ENCODE measurements at regions not wholly inside any gene's neighbourhood (a gene's known extent, or its start where the extent isn't known, plus 50 kb on each side); places are given as distances from the start of the nearest gene placed in this dataset.

DNA sequence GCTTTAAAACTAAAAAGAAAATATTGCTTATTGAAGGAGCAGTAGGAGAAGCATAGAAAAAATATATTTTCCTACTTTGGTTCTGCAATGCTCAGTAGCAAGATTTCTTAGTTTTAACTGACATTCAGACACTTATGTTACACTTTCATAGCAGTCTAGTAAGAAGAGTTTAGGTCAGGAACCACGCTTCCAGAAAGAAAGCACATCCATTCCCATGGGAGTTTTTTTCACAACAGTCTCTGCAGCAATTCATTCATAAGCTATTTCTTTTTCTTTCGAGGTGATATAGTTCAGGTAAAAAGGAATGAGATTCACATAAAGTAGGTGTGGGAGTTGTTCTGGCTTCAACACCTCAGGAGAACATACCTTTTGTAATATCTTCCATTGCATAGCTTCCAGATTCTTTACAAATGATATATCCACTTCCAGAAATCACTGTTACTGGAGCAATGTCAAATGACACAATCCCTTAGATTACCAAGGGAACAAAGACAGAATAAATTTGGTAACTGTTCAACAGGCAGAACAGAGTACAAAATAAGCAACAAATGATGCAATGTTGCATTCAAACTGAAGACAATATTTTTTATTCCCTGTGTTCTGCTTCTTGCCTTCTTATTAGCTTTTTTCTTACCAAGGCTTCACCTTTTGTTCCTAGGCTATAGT is 95.2 kb upstream of the GULP1 start:
- 38 to 61% methylated on average over 2 of the region's 2 CpGs for WGBS, 2 donors
- Histone ChIP-seq H3K36me3 (ENCODE audit: low read depth, missing control alignments) (no peaks in the 10 kb centered on the region), H3K27ac (no peak overlapping the region), H3K27me3 (no peaks in the 10 kb centered on the region), H3K4me1 (no peaks in the 10 kb centered on the region), H3K4me3 (no peak overlapping the region), H3K9me3 (no peaks in the 10 kb centered on the region)
- intact Hi-C loops (cut with DNase I; ENCODE audit: low total_unique reads): no loop called here
- no peak for TF ChIP-seq POLR2A (IDR thresholded peaks at IDR 0.05)
- no peak for TF ChIP-seq CTCF (IDR thresholded peaks at IDR 0.05)
- DNase-seq: no peak

DNA sequence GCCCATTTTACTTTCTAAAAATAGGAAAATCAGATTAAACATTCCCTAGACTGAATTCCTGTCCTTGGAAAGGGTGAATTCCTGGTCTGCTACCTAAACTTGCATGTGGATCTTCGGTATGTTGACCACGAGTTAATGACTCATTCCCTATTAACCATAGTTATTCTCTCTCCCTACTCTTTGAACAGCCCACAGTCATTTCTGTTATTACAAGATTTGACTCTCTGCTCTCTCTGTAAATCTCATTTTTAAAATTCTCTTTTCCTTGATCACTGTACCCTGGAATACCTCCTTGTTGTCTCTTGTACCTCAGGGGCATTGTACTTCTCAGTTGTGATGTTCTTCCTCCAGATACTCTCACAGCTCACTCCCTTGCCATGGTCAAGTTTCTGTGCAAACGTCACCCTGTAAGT is 92.0 kb upstream of the GULP1 start:
- no peaks in the 10 kb centered on the region for H3K27me3 ChIP-seq
- H3K4me1 ChIP-seq: peaks cover 12% of the 10 kb centered on the region
- intact Hi-C loops (cut with DNase I; ENCODE audit: low total_unique reads): no loop called here
- H3K36me3 ChIP-seq (ENCODE audit: low read depth, missing control alignments): no peaks in the 10 kb centered on the region
- no peaks in the 10 kb centered on the region for H3K9me3 ChIP-seq
- WGBS, 2 donors: 74 to 85% methylated on average over 3 of the region's 3 CpGs
- H3K4me3 ChIP-seq: no peak overlapping the region
- TF ChIP-seq CTCF (IDR thresholded peaks at IDR 0.05) (no peak), POLR2A (IDR thresholded peaks at IDR 0.05) (no peak)
- no peak for DNase-seq
- H3K27ac ChIP-seq: no peak overlapping the region

DNA sequence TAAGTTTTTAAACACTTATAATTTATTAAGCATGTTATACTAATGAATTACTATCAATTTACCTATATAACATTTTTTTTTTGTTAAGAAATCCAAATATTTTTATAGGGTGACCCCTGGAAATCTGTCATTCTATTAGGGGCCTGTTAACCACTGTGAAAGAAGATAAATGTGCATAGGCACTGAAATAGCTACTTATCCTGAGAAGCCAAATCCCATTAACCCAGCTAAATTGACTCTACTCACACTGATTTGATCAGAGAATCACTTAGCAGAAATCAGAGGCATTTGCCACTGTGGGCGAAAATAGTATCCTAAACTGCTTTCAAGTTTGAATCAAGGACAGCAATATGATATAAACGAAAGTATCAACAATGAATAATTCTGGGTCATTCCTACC is 90.0 kb upstream of the GULP1 start:
- intact Hi-C loops (cut with DNase I; ENCODE audit: low total_unique reads): no loop called here
- WGBS, 2 donors: 61 to 67% methylated on average over 2 of the region's 2 CpGs

DNA sequence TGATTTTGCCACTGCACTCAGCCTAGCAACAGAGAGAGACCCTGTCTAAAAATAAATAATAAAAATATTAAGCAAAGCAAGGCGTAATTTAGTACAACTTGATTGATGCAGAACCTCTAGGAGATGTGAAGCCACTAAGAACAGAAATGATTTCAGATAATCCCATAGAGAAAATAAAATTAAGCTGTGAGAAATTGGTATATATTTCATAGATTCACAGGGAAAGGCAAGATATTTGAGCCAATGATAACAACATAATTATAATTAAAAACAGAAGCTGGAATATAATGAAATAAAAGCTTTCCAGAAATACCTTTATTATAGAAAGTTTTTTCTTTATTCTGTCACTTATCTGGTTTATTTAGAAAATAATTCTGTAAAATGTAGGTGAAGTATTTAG is 88.9 kb upstream of the GULP1 start:
- no peaks in the 10 kb centered on the region for H3K27me3 ChIP-seq
- WGBS, 2 donors: 81 to 94% methylated on average over 1 of the region's 1 CpG

More for the DNA sequence above, 90.0 kb upstream of the GULP1 start:
- TF ChIP-seq CTCF (IDR thresholded peaks at IDR 0.05): no peak
- no peak for TF ChIP-seq POLR2A (IDR thresholded peaks at IDR 0.05)
- Histone ChIP-seq H3K36me3 (ENCODE audit: low read depth, missing control alignments) (no peaks in the 10 kb centered on the region), H3K27me3 (no peaks in the 10 kb centered on the region), H3K4me3 (no peak overlapping the region), H3K4me1 (peaks cover 14% of the 10 kb centered on the region), H3K9me3 (no peaks in the 10 kb centered on the region), H3K27ac (no peak overlapping the region)
- no peak for DNase-seq

More for the DNA sequence above, 88.9 kb upstream of the GULP1 start:
- no peaks in the 10 kb centered on the region for H3K9me3 ChIP-seq
- intact Hi-C loops (cut with DNase I; ENCODE audit: low total_unique reads): no loop called here
- TF ChIP-seq CTCF (IDR thresholded peaks at IDR 0.05): no peak
- TF ChIP-seq POLR2A (IDR thresholded peaks at IDR 0.05): no peak
- no peak overlapping the region for H3K4me3 ChIP-seq
- DNase-seq: no peak
- H3K36me3 ChIP-seq (ENCODE audit: low read depth, missing control alignments): no peaks in the 10 kb centered on the region
- H3K4me1 ChIP-seq: peaks cover 14% of the 10 kb centered on the region
- H3K27ac ChIP-seq: peak overlapping the region in 1 of 2 donors; percentile 20

Measured in testis (tissue), 2 donors.